ENCODE measurements at regions not wholly inside any gene's neighbourhood (a gene's known extent, or its start where the extent isn't known, plus 50 kb on each side); places are given as distances from the start of the nearest gene placed in this dataset.

DNA sequence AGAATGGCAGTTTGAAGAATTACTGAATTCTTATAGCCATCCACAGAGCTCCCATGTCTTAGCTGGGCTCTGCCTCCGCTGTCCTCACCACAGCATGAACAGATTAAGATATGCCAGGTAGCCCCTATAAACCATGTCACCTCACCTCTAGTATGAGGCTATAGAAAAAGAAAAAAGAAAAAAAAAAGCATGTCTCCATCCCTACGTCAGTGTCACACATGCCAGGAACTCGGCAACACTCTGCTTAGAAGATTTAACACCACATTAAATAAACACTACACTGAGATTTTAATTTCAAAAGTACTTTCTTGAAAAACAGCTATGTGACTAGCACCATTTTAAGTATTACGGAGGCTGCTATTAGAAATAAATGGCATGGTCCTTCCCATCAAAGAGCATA lies 149.4 kb downstream of the CAPZA3 start:
- TF ChIP-seq, protein P1, sequence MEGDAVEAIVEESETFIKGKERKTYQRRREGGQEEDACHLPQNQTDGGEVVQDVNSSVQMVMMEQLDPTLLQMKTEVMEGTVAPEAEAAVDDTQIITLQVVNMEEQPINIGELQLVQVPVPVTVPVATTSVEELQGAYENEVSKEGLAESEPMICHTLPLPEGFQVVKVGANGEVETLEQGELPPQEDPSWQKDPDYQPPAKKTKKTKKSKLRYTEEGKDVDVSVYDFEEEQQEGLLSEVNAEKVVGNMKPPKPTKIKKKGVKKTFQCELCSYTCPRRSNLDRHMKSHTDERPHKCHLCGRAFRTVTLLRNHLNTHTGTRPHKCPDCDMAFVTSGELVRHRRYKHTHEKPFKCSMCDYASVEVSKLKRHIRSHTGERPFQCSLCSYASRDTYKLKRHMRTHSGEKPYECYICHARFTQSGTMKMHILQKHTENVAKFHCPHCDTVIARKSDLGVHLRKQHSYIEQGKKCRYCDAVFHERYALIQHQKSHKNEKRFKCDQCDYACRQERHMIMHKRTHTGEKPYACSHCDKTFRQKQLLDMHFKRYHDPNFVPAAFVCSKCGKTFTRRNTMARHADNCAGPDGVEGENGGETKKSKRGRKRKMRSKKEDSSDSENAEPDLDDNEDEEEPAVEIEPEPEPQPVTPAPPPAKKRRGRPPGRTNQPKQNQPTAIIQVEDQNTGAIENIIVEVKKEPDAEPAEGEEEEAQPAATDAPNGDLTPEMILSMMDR (conservative IDR thresholded peaks at IDR 0.05 in 1 of 2, IDR thresholded peaks at IDR 0.05 in 1 of 2; ENCODE audit: extremely low read depth in 1 of 2, insufficient read depth in 1 of 2, low read depth in 1 of 2, low read length in 2 of 2) = no peak
- TF ChIP-seq EZH2 (IDR thresholded peaks at IDR 0.05; ENCODE audit: borderline replicate concordance, low read length) = no peak

All from mammary epithelial cell (primary cell).